OCI-LY7 (cell line): ENCODE measurements at regions not wholly inside any gene's neighbourhood (a gene's known extent, or its start where the extent isn't known, plus 50 kb on each side); places are given as distances from the start of the nearest gene placed in this dataset.

Experiments
- BruUV-seq: library from RNA; stranded (reverse); fragments of 400-500 nt; replicated peaks from 2 replicates; lab custom pipeline; 2021; lab: Mats Ljungman, UMichigan
- CTCF ChIA-PET: fragments of 300-600 bp; sonication (Branson Sonifier 250); formaldehyde crosslinking; loops from one replicate; lab custom pipeline; 2022; ENCODE audit warnings: antibody characterized with exemption; ENCODE audit not compliant: unreplicated experiment; lab: Charles Lee
- POLR2A ChIA-PET: fragments of 300-600 bp; sonication (Branson Sonifier 250); formaldehyde crosslinking; loops from one replicate; lab custom pipeline; 2022; ENCODE audit warnings: antibody characterized with exemption; lab: Charles Lee
- DNase-seq: peaks from one replicate; pipeline ENCODE4 v3.0.0-alpha.2; 2015; ENCODE audit warnings: low spot score
- H2AFZ ChIP-seq: fragments of 200-600 bp; sonication (generic), shearing (Covaris generic); 2 replicates; pipeline ENCODE4 v1.6.1; 2014; ENCODE audit warnings: mild to moderate bottlenecking, antibody characterized with exemption, low read length, moderate library complexity
- H3K27ac ChIP-seq: fragments of 200-600 bp; sonication (generic); 2 replicates; pipeline ENCODE4 v1.5.1; 2014; ENCODE audit warnings: mixed run types, low read depth, mild to moderate bottlenecking, moderate library complexity, low read length, inconsistent platforms; ENCODE audit not compliant: poor library complexity, severe bottlenecking
- H3K36me3 ChIP-seq: fragments of 200-600 bp; sonication (generic); 2 replicates; pipeline ENCODE4 v1.6.1; 2014; ENCODE audit warnings: mild to moderate bottlenecking, antibody characterized with exemption, low read length, moderate library complexity, mixed read lengths; ENCODE audit not compliant: insufficient read depth
- H3K4me1 ChIP-seq: fragments of 200-600 bp; sonication (generic); 2 replicates; pipeline ENCODE4 v1.5.1; 2014; ENCODE audit warnings: mild to moderate bottlenecking, low read length; ENCODE audit not compliant: insufficient read depth, poor library complexity, severe bottlenecking
- H3K4me2 ChIP-seq: fragments of 200-600 bp; sonication (generic); 2 replicates; pipeline ENCODE4 v1.6.1; 2014; ENCODE audit warnings: mild to moderate bottlenecking, low read length
- H3K4me3 ChIP-seq: fragments of 200-600 bp; sonication (generic); 2 replicates; pipeline ENCODE4 v1.5.1; 2014; ENCODE audit warnings: mild to moderate bottlenecking, low read depth, low read length; ENCODE audit not compliant: poor library complexity, severe bottlenecking
- H3K79me2 ChIP-seq: fragments of 200-600 bp; sonication (generic); 2 replicates; pipeline ENCODE4 v1.6.1; 2016; ENCODE audit warnings: low read depth, mild to moderate bottlenecking, low read length, moderate library complexity, mixed read lengths; ENCODE audit not compliant: insufficient read depth
- H3K9me2 ChIP-seq: fragments of 200-600 bp; sonication (generic); 2 replicates; pipeline ENCODE4 v1.6.1; 2016; ENCODE audit warnings: mild to moderate bottlenecking, low read length, mixed read lengths; ENCODE audit not compliant: insufficient read depth
- H3K9me3 ChIP-seq: fragments of 200-600 bp; sonication (generic); 2 replicates; pipeline ENCODE4 v1.6.1; 2014; ENCODE audit warnings: mild to moderate bottlenecking, mixed run types, low read length, mixed read lengths
- H4K20me1 ChIP-seq: fragments of 200-600 bp; sonication (generic); 2 replicates; pipeline ENCODE4 v1.6.1; 2014; ENCODE audit warnings: mild to moderate bottlenecking, antibody characterized with exemption, low read length, moderate library complexity, mixed read lengths; ENCODE audit not compliant: insufficient read depth
- EZH2phosphoT487 ChIP-seq: fragments of 200-600 bp; sonication (generic); IDR thresholded peaks from 2 replicates; pipeline ENCODE4 v1.6.1; 2018; ENCODE audit warnings: low read depth, borderline replicate concordance, mild to moderate bottlenecking, mixed run types, antibody characterized with exemption, low read length, moderate library complexity, mixed read lengths
- intact Hi-C: fragments of 100-400 bp; cut with micrococcal nuclease; formaldehyde crosslinking; loops from one replicate; pipeline ENCODE4 v1.10.0; 2022; ENCODE audit not compliant: unreplicated experiment
- TF ChIP-seq, protein P1 (sequence below): fragments of 200-600 bp; sonication (generic); conservative IDR thresholded peaks from 2 replicates; pipeline ENCODE4 v1.5.1; 2014; ENCODE audit warnings: mild to moderate bottlenecking, antibody characterized with exemption, low read length, moderate library complexity, mixed read lengths

DNA sequence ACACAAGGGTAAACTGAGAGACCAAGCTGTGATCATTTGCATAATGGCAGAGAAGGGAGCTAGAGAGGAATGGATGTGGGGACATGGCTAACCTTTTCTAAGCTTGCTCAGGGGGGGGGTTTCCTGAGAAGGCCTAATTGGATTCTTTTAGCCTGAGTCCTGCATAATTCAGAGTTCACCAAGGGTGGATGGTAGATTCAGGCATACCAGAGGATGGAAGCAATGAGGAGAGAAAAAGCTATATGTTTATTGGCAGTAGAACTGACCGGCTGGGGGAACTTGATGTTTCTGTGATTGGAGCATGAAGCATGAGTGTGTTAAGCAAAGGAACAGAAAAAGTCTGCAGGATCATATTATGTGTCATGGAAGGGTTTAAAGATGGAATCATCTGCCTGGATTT is 65.9 kb upstream of the KLF12 start:
- no peak overlapping the region for H3K4me3 ChIP-seq
- no peak overlapping the region for H2AFZ ChIP-seq
- intact Hi-C loops, result no loop called here
- H3K4me1 ChIP-seq, result no peaks in the 10 kb centered on the region
- no peak overlapping the region for H3K27ac ChIP-seq
- no peaks in the 10 kb centered on the region for H3K79me2 ChIP-seq
- no peaks in the 10 kb centered on the region for H3K36me3 ChIP-seq
- POLR2A ChIA-PET, result interaction anchor here (0.6 to 0.7 kb wide), 2 partner anchors 17 to 326 kb away, joined by 3 to 6 read pairs; no protein-coding TSS in a partner anchor
- CTCF ChIA-PET, result no interaction called here
- no peaks in the 10 kb centered on the region for H3K9me2 ChIP-seq
- no peaks in the 10 kb centered on the region for H3K9me3 ChIP-seq
- BruUV-seq, result no TSS peak
- no peak for DNase-seq
- TF ChIP-seq, protein P1, sequence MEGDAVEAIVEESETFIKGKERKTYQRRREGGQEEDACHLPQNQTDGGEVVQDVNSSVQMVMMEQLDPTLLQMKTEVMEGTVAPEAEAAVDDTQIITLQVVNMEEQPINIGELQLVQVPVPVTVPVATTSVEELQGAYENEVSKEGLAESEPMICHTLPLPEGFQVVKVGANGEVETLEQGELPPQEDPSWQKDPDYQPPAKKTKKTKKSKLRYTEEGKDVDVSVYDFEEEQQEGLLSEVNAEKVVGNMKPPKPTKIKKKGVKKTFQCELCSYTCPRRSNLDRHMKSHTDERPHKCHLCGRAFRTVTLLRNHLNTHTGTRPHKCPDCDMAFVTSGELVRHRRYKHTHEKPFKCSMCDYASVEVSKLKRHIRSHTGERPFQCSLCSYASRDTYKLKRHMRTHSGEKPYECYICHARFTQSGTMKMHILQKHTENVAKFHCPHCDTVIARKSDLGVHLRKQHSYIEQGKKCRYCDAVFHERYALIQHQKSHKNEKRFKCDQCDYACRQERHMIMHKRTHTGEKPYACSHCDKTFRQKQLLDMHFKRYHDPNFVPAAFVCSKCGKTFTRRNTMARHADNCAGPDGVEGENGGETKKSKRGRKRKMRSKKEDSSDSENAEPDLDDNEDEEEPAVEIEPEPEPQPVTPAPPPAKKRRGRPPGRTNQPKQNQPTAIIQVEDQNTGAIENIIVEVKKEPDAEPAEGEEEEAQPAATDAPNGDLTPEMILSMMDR, result no peak
- no peak for TF ChIP-seq EZH2phosphoT487
- H3K4me2 ChIP-seq, result no peak overlapping the region
- H4K20me1 ChIP-seq, result no peaks in the 10 kb centered on the region

DNA sequence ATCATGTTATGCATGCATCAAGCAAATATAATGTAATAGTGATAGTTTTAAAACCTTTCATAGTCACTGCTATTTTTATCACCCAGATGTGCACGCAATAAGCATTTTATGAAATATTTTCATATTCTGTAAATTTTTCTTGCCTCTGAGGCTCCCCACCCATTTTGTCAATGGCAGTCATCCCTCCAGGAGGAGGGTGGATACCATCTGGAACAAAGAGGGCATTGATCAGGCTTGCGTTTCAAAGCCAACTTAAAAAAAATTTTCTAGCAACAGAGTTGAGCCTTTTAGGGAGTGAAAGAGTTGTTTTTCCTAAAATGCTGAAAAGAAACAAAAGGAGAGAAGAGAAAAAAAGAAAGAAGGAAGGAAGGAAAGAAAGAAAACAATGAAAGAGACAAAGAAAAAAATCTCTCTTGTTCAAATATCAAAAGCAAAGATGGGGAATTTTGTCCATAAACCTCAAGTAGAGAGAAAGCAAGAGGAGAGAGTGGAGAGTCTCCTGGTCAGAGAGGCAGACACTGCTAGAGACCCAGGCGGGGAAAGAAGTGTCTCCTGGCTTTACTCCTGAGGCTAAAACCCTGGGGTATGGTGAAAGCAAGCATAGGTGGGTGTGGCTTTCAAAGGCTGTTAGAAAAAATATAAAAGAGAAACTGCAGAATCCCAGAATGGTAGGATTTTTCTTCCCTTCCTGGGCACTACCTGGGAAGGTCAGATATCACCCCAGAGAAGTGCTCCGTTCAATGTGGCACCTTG is 63.6 kb upstream of the KLF12 start:
- H3K79me2 ChIP-seq, result no peaks in the 10 kb centered on the region
- DNase-seq, result no peak
- POLR2A ChIA-PET, result interaction anchor here (0.5 kb wide), 1 partner anchor 347 kb away, joined by 3 read pairs; no protein-coding TSS in a partner anchor
- no peak overlapping the region for H3K27ac ChIP-seq
- no peaks in the 10 kb centered on the region for H3K36me3 ChIP-seq
- no peak overlapping the region for H3K4me2 ChIP-seq
- CTCF ChIA-PET, result no interaction called here
- intact Hi-C loops, result no loop called here
- H3K9me3 ChIP-seq, result no peaks in the 10 kb centered on the region
- BruUV-seq, result no TSS peak
- H4K20me1 ChIP-seq, result no peaks in the 10 kb centered on the region
- no peak overlapping the region for H2AFZ ChIP-seq
- no peaks in the 10 kb centered on the region for H3K9me2 ChIP-seq
- no peak overlapping the region for H3K4me3 ChIP-seq
- no peaks in the 10 kb centered on the region for H3K4me1 ChIP-seq
- TF ChIP-seq, protein P1, result no peak

DNA sequence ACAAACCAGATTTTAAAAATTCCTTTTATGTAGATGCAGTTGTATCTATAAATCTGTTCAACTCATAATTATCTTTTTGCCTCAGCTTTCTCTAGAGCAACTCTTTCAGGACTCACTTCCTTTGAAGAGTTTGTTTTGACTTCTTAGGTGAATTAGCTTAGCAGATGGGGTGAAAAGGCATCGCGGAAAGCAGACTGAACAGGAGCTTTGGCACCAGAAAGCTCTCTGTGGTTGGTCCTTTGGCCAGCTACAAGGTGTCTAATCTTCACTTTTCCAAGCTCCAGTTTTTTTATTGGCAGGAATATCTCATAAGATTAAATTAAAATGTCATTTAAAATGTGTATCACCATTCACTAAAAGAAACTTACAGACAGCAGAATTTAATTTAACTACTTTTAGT is 60.6 kb upstream of the KLF12 start:
- TF ChIP-seq, protein P1, result no peak
- no peak for TF ChIP-seq EZH2phosphoT487
- H3K79me2 ChIP-seq, result no peaks in the 10 kb centered on the region
- no peak overlapping the region for H3K4me3 ChIP-seq
- H4K20me1 ChIP-seq, result no peaks in the 10 kb centered on the region
- ChIA-PET CTCF (no interaction called here), POLR2A (interaction anchor here (0.6 kb wide), 1 partner anchor 11 kb away, joined by 3 read pairs; no protein-coding TSS in a partner anchor)
- H2AFZ ChIP-seq, result no peak overlapping the region
- no peak overlapping the region for H3K27ac ChIP-seq
- no TSS peak for BruUV-seq
- no peaks in the 10 kb centered on the region for H3K9me3 ChIP-seq
- no peaks in the 10 kb centered on the region for H3K36me3 ChIP-seq
- H3K4me2 ChIP-seq, result no peak overlapping the region
- DNase-seq, result no peak
- H3K9me2 ChIP-seq, result no peaks in the 10 kb centered on the region
- H3K4me1 ChIP-seq, result no peaks in the 10 kb centered on the region
- intact Hi-C loops, result no loop called here
